ENCODE measurements at regions not wholly inside any gene's neighbourhood (a gene's known extent, or its start where the extent isn't known, plus 50 kb on each side); places are given as distances from the start of the nearest gene placed in this dataset.
"Not testable (repeated sequence)": the region's sequence is repeated elsewhere in the genome, so short reads cannot be mapped to it uniquely, and the experiment has no call there.

DNA sequence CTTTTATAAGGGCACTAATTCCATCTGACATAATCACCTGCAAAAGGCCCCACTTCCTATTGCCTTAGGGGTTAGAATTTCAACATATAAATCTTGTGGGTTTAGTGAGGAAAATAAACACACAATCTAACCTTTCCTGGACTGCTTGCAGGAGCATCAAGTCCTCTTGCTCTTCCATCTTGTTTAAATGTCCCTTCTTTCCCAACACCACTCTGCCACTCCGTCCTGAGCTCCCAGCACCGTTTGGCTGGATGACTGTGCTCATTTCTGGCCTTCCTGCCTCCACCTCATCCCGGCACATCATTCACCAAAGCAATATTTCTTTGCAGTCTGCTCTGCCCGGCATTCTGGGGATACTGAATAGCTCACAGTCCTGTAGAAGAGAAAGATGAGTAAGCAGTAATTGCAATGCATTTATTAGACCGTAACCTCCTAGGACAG, 247.8 kb downstream of the BCL2 start:
- no peak for FAIRE-seq
- DNase-seq (ENCODE audit: insufficient read length) = no peak

DNA sequence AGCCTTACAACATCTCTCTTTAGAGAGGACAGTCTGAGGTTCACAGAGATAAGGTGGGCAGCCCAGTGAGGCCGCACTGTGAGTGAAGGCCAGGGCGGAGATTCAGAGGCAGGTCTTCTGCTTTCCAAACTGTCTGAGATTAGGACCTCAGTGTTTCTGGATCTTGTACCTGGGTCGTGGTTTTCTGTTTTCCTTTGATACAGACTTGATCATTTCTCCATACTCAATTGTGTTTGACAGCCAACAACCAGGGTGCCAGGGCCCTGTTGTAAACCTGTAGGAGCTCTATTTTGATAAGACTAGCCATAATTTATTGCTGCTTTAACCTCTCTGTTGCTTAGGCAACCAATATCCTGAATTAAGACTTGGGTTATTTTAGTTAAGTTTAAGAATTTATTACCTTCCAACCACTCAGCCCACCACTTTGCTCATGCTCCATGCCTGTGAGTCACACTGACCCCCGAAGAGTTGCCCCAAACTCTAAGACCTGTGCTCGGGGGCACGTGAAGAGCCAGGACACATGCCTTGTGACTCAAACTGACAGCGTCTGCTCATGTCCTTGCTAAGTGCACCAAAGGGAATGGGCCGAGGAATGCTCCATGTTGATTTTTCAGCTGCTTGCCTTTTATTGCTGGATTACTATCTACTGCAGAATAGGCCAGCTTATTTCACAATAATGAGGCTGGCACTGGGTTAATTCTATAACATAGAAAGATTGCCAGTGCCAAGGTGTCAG, 248.6 kb downstream of the BCL2 start:
- DNase-seq (ENCODE audit: insufficient read length) (no peak), FAIRE-seq (no peak)
- TF ChIP-seq TAF1 (IDR thresholded peaks at IDR 0.05; ENCODE audit: borderline replicate concordance, low read depth, low read length) (no peak), POLR2AphosphoS5 (IDR thresholded peaks at IDR 0.05; ENCODE audit: low read depth, low read length) (no peak), POLR2A (IDR thresholded peaks at IDR 0.05; ENCODE audit: low read depth, low read length) (no peak)

More for the DNA sequence above, 247.8 kb downstream of the BCL2 start:
- TF ChIP-seq TAF1 (IDR thresholded peaks at IDR 0.05; ENCODE audit: borderline replicate concordance, low read depth, low read length) (no peak), POLR2AphosphoS5 (IDR thresholded peaks at IDR 0.05; ENCODE audit: low read depth, low read length) (no peak), POLR2A (IDR thresholded peaks at IDR 0.05; ENCODE audit: low read depth, low read length) (no peak)

DNA sequence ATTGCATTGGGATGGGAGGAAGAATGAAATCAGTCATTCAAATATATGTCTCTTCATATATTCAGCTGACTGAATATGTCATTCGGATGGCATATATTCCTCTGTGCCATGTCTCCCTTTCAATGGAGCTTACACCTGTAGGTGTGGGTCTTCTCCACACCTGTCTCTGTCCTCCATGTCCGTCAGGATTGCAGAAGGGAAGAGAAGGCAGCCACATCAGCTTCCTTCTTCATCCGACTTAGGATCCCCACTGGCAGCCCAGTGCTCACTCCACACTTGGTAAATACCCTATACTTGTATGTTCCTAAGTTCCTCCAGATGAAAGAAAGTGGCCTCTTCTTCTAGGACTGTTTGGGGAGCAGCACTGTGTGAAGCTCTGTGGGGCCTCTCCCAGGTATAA, 250.1 kb downstream of the BCL2 start:
- no peak for DNase-seq (ENCODE audit: insufficient read length)
- TF ChIP-seq POLR2AphosphoS5 (IDR thresholded peaks at IDR 0.05; ENCODE audit: low read depth, low read length) (no peak), POLR2A (IDR thresholded peaks at IDR 0.05; ENCODE audit: low read depth, low read length) (no peak), TAF1 (IDR thresholded peaks at IDR 0.05; ENCODE audit: borderline replicate concordance, low read depth, low read length) (no peak)
- no peak for FAIRE-seq

DNA sequence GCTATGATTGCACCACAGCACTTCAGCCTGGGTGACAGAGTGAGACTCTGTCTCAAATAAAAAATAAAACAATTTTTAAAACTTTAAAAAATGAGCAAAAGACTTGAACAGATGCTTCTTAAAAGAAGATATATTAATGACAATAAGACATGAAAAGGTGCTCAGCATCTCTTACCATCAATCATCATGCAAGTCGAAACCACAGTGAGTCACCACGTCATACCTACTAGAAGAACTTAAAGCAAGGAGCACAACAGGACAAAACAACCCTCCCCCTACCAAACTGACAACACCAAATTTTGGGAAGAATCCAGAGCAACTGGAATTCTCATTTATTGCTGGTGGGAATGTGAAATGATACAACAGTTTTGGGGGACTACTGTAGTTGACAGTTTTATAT, 251.6 kb downstream of the BCL2 start:
- no peak for FAIRE-seq
- DNase-seq (ENCODE audit: insufficient read length) = no peak
- TF ChIP-seq TAF1 (IDR thresholded peaks at IDR 0.05; ENCODE audit: borderline replicate concordance, low read depth, low read length) (no peak), POLR2A (IDR thresholded peaks at IDR 0.05; ENCODE audit: low read depth, low read length) (no peak), POLR2AphosphoS5 (IDR thresholded peaks at IDR 0.05; ENCODE audit: low read depth, low read length) (no peak)

DNA sequence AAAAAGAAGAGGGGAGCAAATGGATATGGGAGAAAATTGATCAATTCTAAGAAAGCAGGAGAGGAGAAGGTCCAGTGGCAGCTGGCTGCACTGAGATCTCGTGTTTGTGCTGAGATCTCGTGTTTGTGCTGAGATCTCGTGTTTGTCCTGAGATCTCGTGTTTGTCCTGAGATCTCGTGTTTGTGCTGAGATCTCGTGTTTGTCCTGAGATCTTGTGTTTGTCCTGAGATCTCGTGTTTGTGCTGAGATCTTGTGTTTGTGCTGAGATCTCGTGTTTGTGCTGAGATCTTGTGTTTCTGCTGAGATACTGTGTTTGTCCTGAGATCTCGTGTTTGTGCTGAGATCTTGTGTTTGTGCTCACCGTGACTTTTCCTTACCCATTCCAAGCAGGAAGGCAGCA, 254.4 kb downstream of the BCL2 start:
- DNase-seq (ENCODE audit: insufficient read length) = no peak
- no peak for TF ChIP-seq TAF1 (IDR thresholded peaks at IDR 0.05; ENCODE audit: borderline replicate concordance, low read depth, low read length)
- TF ChIP-seq POLR2A (IDR thresholded peaks at IDR 0.05; ENCODE audit: low read depth, low read length) = no peak
- TF ChIP-seq POLR2AphosphoS5 (IDR thresholded peaks at IDR 0.05; ENCODE audit: low read depth, low read length) = no peak
- peak; percentile 68 for FAIRE-seq

DNA sequence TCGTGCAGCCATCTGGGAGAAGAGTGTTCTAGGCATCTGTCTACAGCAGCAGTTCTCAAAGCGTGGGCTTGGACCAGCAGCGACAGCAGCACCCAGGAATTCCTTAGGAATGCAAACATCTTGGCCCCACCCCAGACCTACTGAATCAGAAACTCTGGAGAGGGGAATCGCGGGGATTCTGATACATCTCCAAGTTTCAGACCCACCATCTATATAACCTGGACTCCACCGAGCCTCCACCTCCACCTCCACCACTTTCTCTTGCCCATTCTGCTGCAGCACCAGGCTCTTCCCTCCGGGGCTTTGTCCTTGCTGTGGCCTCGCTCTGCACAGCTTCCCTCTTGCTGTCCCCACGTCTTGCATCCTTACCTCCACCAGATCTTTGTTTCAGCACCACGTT, 256.4 kb downstream of the BCL2 start:
- TF ChIP-seq POLR2AphosphoS5 (IDR thresholded peaks at IDR 0.05; ENCODE audit: low read depth, low read length) = no peak
- TF ChIP-seq POLR2A (IDR thresholded peaks at IDR 0.05; ENCODE audit: low read depth, low read length) = no peak
- TF ChIP-seq TAF1 (IDR thresholded peaks at IDR 0.05; ENCODE audit: borderline replicate concordance, low read depth, low read length) = no peak
- no peak for FAIRE-seq
- no peak for DNase-seq (ENCODE audit: insufficient read length)

DNA sequence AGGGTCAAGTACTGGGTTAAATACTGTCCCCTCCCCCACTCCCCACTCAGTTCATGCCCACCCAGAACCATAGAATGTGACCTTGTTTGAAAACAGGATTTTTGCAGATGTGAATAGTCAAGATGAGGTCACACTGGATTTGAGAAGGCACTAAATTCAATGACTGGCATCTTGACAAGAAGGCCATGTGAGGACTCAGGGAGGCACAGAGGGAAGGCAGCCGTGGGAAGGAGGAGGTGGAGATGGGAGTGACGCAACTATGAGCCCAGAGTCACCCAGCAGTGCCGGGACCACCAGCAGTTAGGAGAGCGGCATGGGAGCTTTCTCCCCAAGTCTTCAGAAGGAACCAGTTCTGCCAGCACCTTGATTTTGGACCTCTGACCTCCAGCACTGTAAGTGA, 257.3 kb downstream of the BCL2 start:
- DNase-seq (ENCODE audit: insufficient read length) = no peak
- FAIRE-seq = no peak
- no peak for TF ChIP-seq POLR2A (IDR thresholded peaks at IDR 0.05; ENCODE audit: low read depth, low read length)

DNA sequence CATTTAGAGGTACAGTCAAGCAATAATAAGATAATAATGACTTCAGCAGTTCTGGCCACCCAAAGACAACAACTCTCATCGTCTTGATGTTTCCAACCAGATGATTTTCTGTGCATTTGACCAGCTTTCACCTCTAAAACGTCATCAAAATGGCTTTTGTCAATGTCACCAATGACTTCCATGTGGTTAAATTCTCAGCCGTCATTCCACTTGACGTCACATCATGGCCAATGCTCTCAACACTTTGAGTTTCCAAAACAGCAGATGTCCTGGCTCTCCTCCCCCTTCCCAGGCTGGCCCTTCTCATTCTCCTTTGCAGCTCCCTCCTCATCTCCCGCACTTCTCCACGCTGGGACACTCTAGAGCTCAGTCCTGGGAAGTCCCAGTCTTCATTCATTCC, 258.3 kb downstream of the BCL2 start:
- DNase-seq (ENCODE audit: insufficient read length) = no peak
- TF ChIP-seq POLR2A (IDR thresholded peaks at IDR 0.05; ENCODE audit: low read depth, low read length) (no peak), TAF1 (IDR thresholded peaks at IDR 0.05; ENCODE audit: borderline replicate concordance, low read depth, low read length) (no peak)

DNA sequence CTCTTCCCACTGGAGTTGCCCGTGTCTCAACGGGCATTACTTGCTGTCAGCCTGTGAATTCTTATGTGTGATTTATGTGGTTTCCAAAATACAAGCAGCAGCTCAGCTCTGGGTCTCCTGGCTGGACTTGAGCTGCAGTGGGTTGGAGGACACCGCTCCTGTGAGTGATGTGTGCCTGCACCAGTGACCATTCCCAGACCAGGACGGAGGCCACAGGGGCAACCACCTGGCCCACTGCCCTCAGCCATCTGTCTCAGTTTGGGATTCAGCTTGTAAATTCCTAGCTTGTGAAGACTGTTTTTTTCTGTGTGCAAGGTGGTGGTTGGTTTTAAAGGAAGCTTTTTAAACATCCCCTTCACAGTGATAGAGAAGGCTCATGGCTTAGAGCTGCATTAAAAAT, 261.0 kb downstream of the BCL2 start:
- TF ChIP-seq POLR2A (IDR thresholded peaks at IDR 0.05; ENCODE audit: low read depth, low read length) (no peak), TAF1 (IDR thresholded peaks at IDR 0.05; ENCODE audit: borderline replicate concordance, low read depth, low read length) (no peak), POLR2AphosphoS5 (IDR thresholded peaks at IDR 0.05; ENCODE audit: low read depth, low read length) (no peak)
- DNase-seq (ENCODE audit: insufficient read length) (no peak), FAIRE-seq (no peak)

More for the DNA sequence above, 258.3 kb downstream of the BCL2 start:
- no peak for FAIRE-seq

DNA sequence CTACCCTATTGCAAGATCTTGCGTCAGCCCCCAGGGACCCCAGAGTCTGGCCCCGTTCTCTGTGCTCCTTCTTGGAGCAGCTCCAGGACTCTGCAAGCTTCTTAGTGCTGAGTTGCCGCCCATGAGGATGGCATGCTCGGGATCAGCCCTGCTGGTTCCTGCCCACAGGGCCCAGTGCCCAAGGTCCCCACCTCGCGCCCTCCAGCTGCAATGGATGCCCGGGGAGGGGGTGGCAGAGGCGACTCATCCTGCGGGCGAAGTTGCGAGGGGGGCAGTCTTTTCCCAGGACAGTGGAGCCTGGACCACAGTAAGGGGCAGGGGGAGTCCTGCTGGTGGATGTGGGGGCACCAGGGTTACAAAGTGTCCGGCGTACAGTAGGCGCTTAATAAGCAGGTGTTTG, 261.9 kb downstream of the BCL2 start:
- FAIRE-seq (no peak), DNase-seq (ENCODE audit: insufficient read length) (no peak)
- no peak for TF ChIP-seq TAF1 (IDR thresholded peaks at IDR 0.05; ENCODE audit: borderline replicate concordance, low read depth, low read length)
- no peak for TF ChIP-seq POLR2AphosphoS5 (IDR thresholded peaks at IDR 0.05; ENCODE audit: low read depth, low read length)
- TF ChIP-seq POLR2A (IDR thresholded peaks at IDR 0.05; ENCODE audit: low read depth, low read length) = no peak

DNA sequence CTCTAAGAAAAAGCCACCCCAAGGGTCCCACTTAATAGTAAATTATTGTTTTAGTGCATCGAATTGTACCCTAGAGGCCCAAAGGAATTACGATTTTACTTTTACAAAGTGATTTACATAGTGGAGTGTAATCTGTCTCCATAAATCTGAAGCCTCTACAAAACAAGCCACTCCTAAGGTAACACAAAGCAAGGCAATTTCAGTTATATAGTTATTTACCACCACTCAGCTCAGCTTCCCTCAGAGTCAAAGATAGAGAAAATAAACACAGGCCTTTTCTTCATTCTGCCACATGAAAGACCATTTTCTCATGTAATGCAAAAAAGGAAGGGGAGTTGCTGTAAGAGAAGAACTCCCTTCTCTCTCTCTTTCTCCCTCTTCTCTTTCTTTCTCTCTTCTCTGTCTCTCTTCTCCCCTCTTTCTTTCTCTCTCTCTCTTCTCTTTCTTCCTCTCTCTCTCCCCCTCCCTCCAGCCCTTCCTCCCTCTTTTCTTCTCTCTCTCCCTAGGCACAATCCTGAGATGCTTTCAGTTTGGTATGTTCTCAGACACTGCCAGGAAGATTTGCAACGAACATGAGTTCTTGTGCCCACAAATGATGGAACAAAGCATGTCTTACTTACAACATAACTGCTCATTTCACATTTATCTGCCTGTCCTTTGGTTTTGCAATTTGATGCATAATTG, 264.5 kb downstream of the BCL2 start:
- DNase-seq (ENCODE audit: insufficient read length) = no peak
- peak; percentile 79 for FAIRE-seq
- TF ChIP-seq POLR2AphosphoS5 (IDR thresholded peaks at IDR 0.05; ENCODE audit: low read depth, low read length) (no peak), POLR2A (IDR thresholded peaks at IDR 0.05; ENCODE audit: low read depth, low read length) (no peak), TAF1 (IDR thresholded peaks at IDR 0.05; ENCODE audit: borderline replicate concordance, low read depth, low read length) (no peak)

DNA sequence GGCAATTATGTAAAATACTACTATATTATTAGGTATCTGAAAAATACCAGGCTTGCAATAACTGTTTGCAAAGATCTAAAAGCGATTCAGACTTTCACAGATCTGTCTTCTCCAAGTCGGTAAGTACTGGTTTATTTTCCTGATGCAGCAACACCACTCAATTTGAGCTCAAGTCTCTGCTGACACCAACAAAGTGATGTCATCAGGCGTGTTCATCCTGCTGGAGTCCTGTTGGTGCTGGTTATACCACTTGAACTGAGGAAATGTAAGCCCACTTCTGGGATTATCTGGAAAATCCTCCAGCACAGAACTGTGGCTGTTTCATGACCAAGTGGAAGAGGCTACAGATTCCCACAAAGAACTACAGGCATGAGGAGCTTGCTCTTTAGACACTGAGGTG, 267.6 kb downstream of the BCL2 start:
- DNase-seq (ENCODE audit: insufficient read length) (no peak), FAIRE-seq (no peak)
- no peak for TF ChIP-seq POLR2AphosphoS5 (IDR thresholded peaks at IDR 0.05; ENCODE audit: low read depth, low read length)
- no peak for TF ChIP-seq POLR2A (IDR thresholded peaks at IDR 0.05; ENCODE audit: low read depth, low read length)
- TF ChIP-seq TAF1 (IDR thresholded peaks at IDR 0.05; ENCODE audit: borderline replicate concordance, low read depth, low read length) = no peak

DNA sequence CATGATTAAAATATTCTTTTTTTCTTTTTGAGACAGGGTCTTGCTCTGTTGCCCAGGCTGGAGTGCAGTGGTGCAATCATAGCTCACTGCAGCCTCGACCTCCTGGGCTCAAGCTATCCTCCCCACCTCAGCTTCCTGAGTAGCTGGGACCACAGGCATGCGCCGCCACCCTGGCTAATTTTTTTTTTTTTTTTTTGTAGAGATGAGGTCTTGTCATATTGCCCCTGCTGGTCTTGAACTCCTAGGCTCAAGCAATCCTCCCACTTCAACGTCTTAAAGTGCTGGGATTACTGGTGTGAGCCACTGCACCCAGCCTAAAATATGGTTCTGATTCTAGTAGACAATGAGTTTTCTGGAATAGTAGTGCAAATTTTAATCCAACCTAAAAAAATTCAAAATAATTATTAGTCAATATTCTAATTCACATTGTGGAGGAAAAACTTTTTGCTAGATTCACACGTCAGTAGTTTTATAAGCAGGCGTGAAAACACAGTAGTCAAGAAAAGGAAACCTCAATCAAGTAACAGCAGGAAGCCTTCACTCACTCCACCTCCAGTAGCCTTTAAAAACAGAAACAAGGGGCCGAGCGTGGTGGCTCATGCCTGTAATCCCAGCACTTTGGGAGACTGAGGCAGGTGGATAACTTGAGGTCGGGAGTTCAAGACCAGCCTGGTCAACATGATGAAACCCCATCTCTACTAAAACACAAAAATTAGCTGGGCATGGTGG, 268.7 kb downstream of the BCL2 start:
- not testable (repeated sequence) for FAIRE-seq; DNase-seq (ENCODE audit: insufficient read length)
